Neural cell (in vitro differentiated cells): ENCODE measurements at regions not wholly inside any gene's neighbourhood (a gene's known extent, or its start where the extent isn't known, plus 50 kb on each side); places are given as distances from the start of the nearest gene placed in this dataset.

Experiments
- H2AFZ ChIP-seq: fragments of 200-600, 300-800 bp; sonication (generic), shearing (Covaris generic); 2 replicates; pipeline ENCODE4 v1.6.0; 2014; ENCODE audit warnings: low read depth, mild to moderate bottlenecking, antibody characterized with exemption, low read length, moderate library complexity
- H3F3A ChIP-seq: fragments of 200-600 bp; shearing (Covaris generic); 2 replicates; pipeline ENCODE4 v1.6.1; 2016; ENCODE audit warnings: mild to moderate bottlenecking, moderate library complexity, mixed read lengths, antibody characterized with exemption, low read length; ENCODE audit not compliant: insufficient read depth, poor library complexity, severe bottlenecking
- H3K27ac ChIP-seq: fragments of 200-600, 300-800 bp; sonication (generic), shearing (Covaris generic); 2 replicates; pipeline ENCODE4 v1.5.1; 2014; ENCODE audit warnings: mild to moderate bottlenecking, low read length, moderate library complexity
- H3K27me3 ChIP-seq: fragments of 300-800, 200-600 bp; sonication (generic), shearing (Covaris generic); 2 replicates; pipeline ENCODE4 v1.6.0; 2014; ENCODE audit warnings: mild to moderate bottlenecking, low read depth, low read length, moderate library complexity; ENCODE audit not compliant: insufficient read depth
- H3K36me3 ChIP-seq: fragments of 300-800, 200-600 bp; sonication (generic), shearing (Covaris generic); 2 replicates; pipeline ENCODE4 v1.5.1; 2014; ENCODE audit warnings: mild to moderate bottlenecking, antibody characterized with exemption, low read length, moderate library complexity; ENCODE audit not compliant: insufficient read depth
- H3K4me2 ChIP-seq: fragments of 300-800, 200-600 bp; sonication (generic), shearing (Covaris generic); 2 replicates; pipeline ENCODE4 v1.6.0; 2014; ENCODE audit warnings: mild to moderate bottlenecking, low read length
- H3K4me3 ChIP-seq: fragments of 300-800, 200-600 bp; sonication (generic), shearing (Covaris generic); 2 replicates; pipeline ENCODE4 v1.5.1; 2014; ENCODE audit warnings: mild to moderate bottlenecking, low read length, moderate library complexity
- H3K79me2 ChIP-seq: fragments of 200-600 bp; shearing (Covaris generic); replicated peaks from 2 replicates; pipeline ENCODE4 v1.6.0; 2014; ENCODE audit warnings: mild to moderate bottlenecking, low read length, moderate library complexity; ENCODE audit not compliant: insufficient read depth
- H3K9ac ChIP-seq: fragments of 300-800, 200-600 bp; sonication (generic), shearing (Covaris generic); 2 replicates; pipeline ENCODE4 v1.6.1; 2016; ENCODE audit warnings: mild to moderate bottlenecking, low read length, mixed read lengths
- H3K9me2 ChIP-seq: fragments of 200-600 bp; shearing (Covaris generic); 2 replicates; pipeline ENCODE4 v1.6.1; 2016; ENCODE audit warnings: mild to moderate bottlenecking, low read length, mixed read lengths; ENCODE audit not compliant: insufficient read depth
- H3K9me3 ChIP-seq: fragments of 200-600, 300-800 bp; sonication (generic), shearing (Covaris generic); 2 replicates; pipeline ENCODE4 v1.6.1; 2016; ENCODE audit warnings: mild to moderate bottlenecking, mixed run types, low read length, moderate library complexity, mixed read lengths
- H4K20me1 ChIP-seq: fragments of 200-600 bp; shearing (Covaris generic); 2 replicates; pipeline ENCODE4 v1.6.1; 2016; ENCODE audit warnings: mild to moderate bottlenecking, mixed run types; ENCODE audit not compliant: insufficient read depth
- CTCF ChIP-seq: fragments of 450-650 bp; IDR thresholded peaks from 2 replicates; pipeline ENCODE4 v1.5.1; 2014; ENCODE audit warnings: antibody characterized with exemption, mild to moderate bottlenecking, moderate library complexity; ENCODE audit not compliant: poor library complexity, severe bottlenecking
- EP300 ChIP-seq: fragments of 450-650 bp; conservative IDR thresholded peaks from 2 replicates; pipeline ENCODE4 v1.6.1; 2014; ENCODE audit warnings: antibody characterized with exemption, mild to moderate bottlenecking, moderate library complexity; ENCODE audit not compliant: poor library complexity, severe bottlenecking
- EZH2 ChIP-seq: fragments of 200-600, 300-800 bp; shearing (Covaris generic), sonication (generic); IDR thresholded peaks from 2 replicates; pipeline ENCODE4 v1.6.1; 2014; ENCODE audit warnings: antibody characterized with exemption, low read length, borderline replicate concordance, mild to moderate bottlenecking; ENCODE audit not compliant: insufficient read depth, poor library complexity, severe bottlenecking
- MXI1 ChIP-seq: fragments of 450-650 bp; conservative IDR thresholded peaks from 2 replicates; pipeline ENCODE4 v1.6.1; 2014; ENCODE audit warnings: antibody characterized with exemption, mild to moderate bottlenecking; ENCODE audit not compliant: poor library complexity, severe bottlenecking
- POLR2AphosphoS5 ChIP-seq: IDR thresholded peaks from 2 replicates; pipeline ENCODE4 v1.6.1; 2012
- RAD21 ChIP-seq: fragments of 450-650 bp; conservative IDR thresholded peaks from 2 replicates; pipeline ENCODE4 v1.6.1; 2014; ENCODE audit warnings: antibody characterized with exemption, mild to moderate bottlenecking, moderate library complexity
- REST ChIP-seq: IDR thresholded peaks from 2 replicates; pipeline ENCODE4 v1.6.1; 2012; ENCODE audit warnings: borderline replicate concordance
- SMC3 ChIP-seq: fragments of 450-650 bp; conservative IDR thresholded peaks from 2 replicates; pipeline ENCODE4 v1.6.1; 2014; ENCODE audit warnings: antibody characterized with exemption, mild to moderate bottlenecking, moderate library complexity; ENCODE audit not compliant: poor library complexity
- TAF1 ChIP-seq: IDR thresholded peaks from 2 replicates; pipeline ENCODE4 v1.6.1; 2012; ENCODE audit warnings: low read depth

GRCh38 chr13:67650471-67650870 is 420.3 kb upstream of the PCDH9 start:
- Histone ChIP-seq H3K4me2 (no peak overlapping the region), H4K20me1 (no peaks in the 10 kb centered on the region), H3K9ac (no peak overlapping the region), H3K36me3 (no peaks in the 10 kb centered on the region), H2AFZ (no peak overlapping the region), H3K9me2 (no peaks in the 10 kb centered on the region), H3K27ac (no peak overlapping the region), H3K9me3 (no peaks in the 10 kb centered on the region), H3K79me2 (no peaks in the 10 kb centered on the region), H3F3A (no peaks in the 10 kb centered on the region), H3K4me3 (no peak overlapping the region), H3K27me3 (no peaks in the 10 kb centered on the region)
- TF ChIP-seq MXI1 (no peak), RAD21 (no peak), REST (no peak), EP300 (no peak), TAF1 (no peak), POLR2AphosphoS5 (no peak), EZH2 (no peak), CTCF (no peak), SMC3 (no peak)

- Histone ChIP-seq H3K4me2 (no peak overlapping the region), H3K9me3 (no peaks in the 10 kb centered on the region), H3K79me2 (no peaks in the 10 kb centered on the region), H3K4me3 (no peak overlapping the region), H3K27me3 (no peaks in the 10 kb centered on the region), H3K9me2 (no peaks in the 10 kb centered on the region), H3K27ac (no peak overlapping the region), H2AFZ (no peak overlapping the region), H3K9ac (no peak overlapping the region), H3F3A (no peaks in the 10 kb centered on the region), H4K20me1 (no peaks in the 10 kb centered on the region), H3K36me3 (no peaks in the 10 kb centered on the region)
- no peak for TF ChIP-seq POLR2AphosphoS5
- TF ChIP-seq CTCF, result no peak
- TF ChIP-seq MXI1, result no peak
- no peak for TF ChIP-seq SMC3
- TF ChIP-seq EP300, result no peak
- no peak for TF ChIP-seq TAF1
- no peak for TF ChIP-seq REST
Measured at GRCh38 chr13:67645874-67646467, 415.8 kb upstream of the PCDH9 start.
